Pancreas (tissue), 10 donors: ENCODE measurements at regions not wholly inside any gene's neighbourhood (a gene's known extent, or its start where the extent isn't known, plus 50 kb on each side); places are given as distances from the start of the nearest gene placed in this dataset.

Experiments used
- ATAC-seq, 4 donors: fragments of 200-7000 bp; cut with Tn5 transposase; one replicate each; pipeline versions ENCODE4 v1.8.0 to v1.9.1; 2020; ENCODE audit warnings: mild to moderate bottlenecking in 4 of 4, moderate library complexity in 4 of 4
- DNase-seq, 6 donors: peaks; one replicate each; pipeline ENCODE4 v3.0.0-alpha.2; 2020
- FAIRE-seq: peaks from 2 replicates; lab custom pipeline; 2012; peaks lifted over from hg19 to GRCh38; lab: Jason Lieb, UNC
- H3K27ac ChIP-seq, 4 donors: fragments of 200-600 bp; sonication (generic); 1 replicate in 3 of 4; 2 replicates in 1 of 4; pipeline versions ENCODE4 v1.5.0 to v1.8.0; 2020
- H3K27me3 ChIP-seq, 4 donors: fragments of 200-600 bp; one replicate each; pipeline ENCODE4 v1.8.0; 2021
- H3K36me3 ChIP-seq, 3 donors: fragments of 200-600 bp; sonication (generic) in 1 of 3; one replicate each; pipeline versions ENCODE4 v1.5.0 to v1.8.0; 2020 to 2021
- H3K4me1 ChIP-seq, 3 donors: fragments of 200-600 bp; one replicate each; pipeline ENCODE4 v1.8.0; 2021
- H3K4me3 ChIP-seq, 4 donors: fragments of 200-600 bp; sonication (generic) in 2 of 4; one replicate each; pipeline versions ENCODE4 v1.5.0 to v1.8.0; 2020 to 2021
- H3K9me3 ChIP-seq, 4 donors: fragments of 200-600 bp; one replicate each; pipeline ENCODE4 v1.8.0; 2021
- WGBS, 2 donors: extraction: QIAGEN DNeasy Blood & Tissue Kit; methylation state at CpG; one replicate each; pipeline ENCODE4 v1.1.7; 2013; 5-methylcytosine and 5-hydroxymethylcytosine counted together
- intact Hi-C, 3 donors: fragments of 100-400 bp; cut with DNase I; formaldehyde crosslinking; loops; one replicate each; pipeline versions ENCODE4 v1.11.1 to v1.14.2; 2022
- TF ChIP-seq, protein P1 (sequence below), 4 donors: fragments of 200-600 bp; sonication (generic) in 3 of 4; IDR thresholded peaks; one replicate each; pipeline versions ENCODE4 v1.5.0 to v1.8.0; 2021; ENCODE audit warnings: antibody characterized with exemption in 4 of 4
- donor health status: healthy with polysubstance abuse.
- donor health status: DM: no; HTN: no; CAD: no; lungs with moderate emphysema.
- donor health status: DM: no; HTN: no; CAD: no.
- donor health status: control.
- donor health status: control.
- donor health status: Bipolar disorder and iron deficiency.
- donor health status: DM: yes; HTN: yes; CAD: no.
- donor health status: DM: no; HTN: no; CAD: no.
- donor health status: DM: no; HTN: no; CAD: no.
- donor health status: DM: yes; HTN: yes; CAD: no.

DNA sequence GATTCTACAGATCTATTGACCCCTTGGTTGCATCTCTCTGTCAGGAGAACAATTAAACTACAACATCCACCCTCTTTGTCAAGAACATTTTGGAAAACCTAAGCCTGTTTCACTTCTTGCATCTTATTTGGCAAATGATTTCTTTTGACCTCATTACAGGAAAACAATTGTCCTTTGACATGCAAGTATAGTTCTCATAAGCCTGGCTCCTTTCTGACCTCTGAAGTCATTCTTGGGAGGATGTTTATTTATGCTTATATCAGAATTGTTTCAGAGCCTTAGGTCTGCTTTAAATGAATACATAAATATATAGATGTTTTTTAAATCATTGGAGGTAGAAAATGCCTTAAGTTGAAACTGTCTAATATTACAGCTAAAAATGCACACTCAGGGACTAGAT is 361.3 kb upstream of the PTGER4 start:
- no peak for DNase-seq
- Histone ChIP-seq H3K4me1 (no peaks in the 10 kb centered on the region), H3K4me3 (no peak overlapping the region), H3K9me3 (no peaks in the 10 kb centered on the region), H3K36me3 (no peaks in the 10 kb centered on the region), H3K27me3 (no peaks in the 10 kb centered on the region), H3K27ac (no peak overlapping the region)
- TF ChIP-seq, protein P1, sequence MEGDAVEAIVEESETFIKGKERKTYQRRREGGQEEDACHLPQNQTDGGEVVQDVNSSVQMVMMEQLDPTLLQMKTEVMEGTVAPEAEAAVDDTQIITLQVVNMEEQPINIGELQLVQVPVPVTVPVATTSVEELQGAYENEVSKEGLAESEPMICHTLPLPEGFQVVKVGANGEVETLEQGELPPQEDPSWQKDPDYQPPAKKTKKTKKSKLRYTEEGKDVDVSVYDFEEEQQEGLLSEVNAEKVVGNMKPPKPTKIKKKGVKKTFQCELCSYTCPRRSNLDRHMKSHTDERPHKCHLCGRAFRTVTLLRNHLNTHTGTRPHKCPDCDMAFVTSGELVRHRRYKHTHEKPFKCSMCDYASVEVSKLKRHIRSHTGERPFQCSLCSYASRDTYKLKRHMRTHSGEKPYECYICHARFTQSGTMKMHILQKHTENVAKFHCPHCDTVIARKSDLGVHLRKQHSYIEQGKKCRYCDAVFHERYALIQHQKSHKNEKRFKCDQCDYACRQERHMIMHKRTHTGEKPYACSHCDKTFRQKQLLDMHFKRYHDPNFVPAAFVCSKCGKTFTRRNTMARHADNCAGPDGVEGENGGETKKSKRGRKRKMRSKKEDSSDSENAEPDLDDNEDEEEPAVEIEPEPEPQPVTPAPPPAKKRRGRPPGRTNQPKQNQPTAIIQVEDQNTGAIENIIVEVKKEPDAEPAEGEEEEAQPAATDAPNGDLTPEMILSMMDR (IDR thresholded peaks at IDR 0.05), result no peak
- intact Hi-C loops, result no loop called here
- no peak for ATAC-seq
- FAIRE-seq, result no peak

GRCh38 chr5:40317023-40317422 is 362.7 kb upstream of the PTGER4 start:
- intact Hi-C loops, result no loop called here
- no peak for FAIRE-seq
- no peaks in the 10 kb centered on the region for H3K4me1 ChIP-seq
- TF ChIP-seq, protein P1 (IDR thresholded peaks at IDR 0.05), result no peak
- no peak for ATAC-seq
- H3K27me3 ChIP-seq, result no peaks in the 10 kb centered on the region
- no peaks in the 10 kb centered on the region for H3K36me3 ChIP-seq
- no peaks in the 10 kb centered on the region for H3K9me3 ChIP-seq
- 79 to 85% methylated on average over 3 of the region's 3 CpGs for WGBS, 2 donors
- no peak overlapping the region for H3K27ac ChIP-seq
- no peak for DNase-seq
- no peak overlapping the region for H3K4me3 ChIP-seq

DNA sequence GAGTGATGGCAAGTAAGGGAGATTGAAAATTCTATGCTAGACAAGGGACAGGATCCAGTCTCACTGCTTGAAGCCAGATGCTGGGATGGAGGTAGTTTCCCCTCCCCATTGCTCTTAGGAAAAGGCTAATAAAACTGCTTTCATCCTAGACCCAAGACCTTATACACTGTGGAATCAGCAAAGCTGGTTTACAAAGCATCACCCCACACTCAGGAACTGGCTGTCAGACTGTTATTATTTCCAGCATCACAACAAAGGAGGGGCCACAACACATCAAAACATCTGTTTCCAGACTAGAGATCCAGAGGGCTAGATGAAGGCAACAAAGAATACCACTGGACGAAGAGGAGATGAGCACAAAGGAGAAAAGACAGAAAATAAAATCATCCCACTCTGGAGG is 364.6 kb upstream of the PTGER4 start:
- Histone ChIP-seq H3K36me3 (no peaks in the 10 kb centered on the region), H3K4me3 (no peak overlapping the region), H3K9me3 (no peaks in the 10 kb centered on the region), H3K27me3 (no peaks in the 10 kb centered on the region), H3K4me1 (no peaks in the 10 kb centered on the region), H3K27ac (no peak overlapping the region)
- intact Hi-C loops, result no loop called here
- WGBS, 2 donors, result 47% methylated on average over 1 of the region's 1 CpG
- DNase-seq (no peak), FAIRE-seq (no peak), ATAC-seq (no peak)
- TF ChIP-seq, protein P1 (IDR thresholded peaks at IDR 0.05), result no peak

GRCh38 chr5:40314275-40314674 is 365.4 kb upstream of the PTGER4 start:
- 63 to 78% methylated on average over 2 of the region's 2 CpGs for WGBS, 2 donors
- Histone ChIP-seq H3K27ac (no peak overlapping the region), H3K4me1 (no peaks in the 10 kb centered on the region), H3K4me3 (no peak overlapping the region), H3K9me3 (no peaks in the 10 kb centered on the region), H3K36me3 (no peaks in the 10 kb centered on the region), H3K27me3 (no peaks in the 10 kb centered on the region)
- DNase-seq, result no peak
- intact Hi-C loops, result no loop called here
- TF ChIP-seq, protein P1 (IDR thresholded peaks at IDR 0.05), result no peak
- FAIRE-seq, result no peak
- no peak for ATAC-seq

- no peaks in the 10 kb centered on the region for H3K36me3 ChIP-seq
- H3K27ac ChIP-seq, result no peak overlapping the region
- no peaks in the 10 kb centered on the region for H3K4me1 ChIP-seq
- TF ChIP-seq, protein P1 (IDR thresholded peaks at IDR 0.05), result no peak
- H3K9me3 ChIP-seq, result no peaks in the 10 kb centered on the region
- intact Hi-C loops, result no loop called here
- ATAC-seq (no peak), DNase-seq (no peak), FAIRE-seq (no peak)
- no peaks in the 10 kb centered on the region for H3K27me3 ChIP-seq
- WGBS, 2 donors, result 36 to 49% methylated on average over 2 of the region's 2 CpGs
- H3K4me3 ChIP-seq, result no peak overlapping the region
Measured at GRCh38 chr5:40312205-40312604, 367.5 kb upstream of the PTGER4 start.
